8988T (cell line): ENCODE measurements at regions not wholly inside any gene's neighbourhood (a gene's known extent, or its start where the extent isn't known, plus 50 kb on each side); places are given as distances from the start of the nearest gene placed in this dataset.
"Not testable (repeated sequence)": the region's sequence is repeated elsewhere in the genome, so short reads cannot be mapped to it uniquely, and the experiment has no call there.

Experiments used
- DNase-seq: peaks from one replicate; pipeline ENCODE4 v3.0.0; 2011

DNA sequence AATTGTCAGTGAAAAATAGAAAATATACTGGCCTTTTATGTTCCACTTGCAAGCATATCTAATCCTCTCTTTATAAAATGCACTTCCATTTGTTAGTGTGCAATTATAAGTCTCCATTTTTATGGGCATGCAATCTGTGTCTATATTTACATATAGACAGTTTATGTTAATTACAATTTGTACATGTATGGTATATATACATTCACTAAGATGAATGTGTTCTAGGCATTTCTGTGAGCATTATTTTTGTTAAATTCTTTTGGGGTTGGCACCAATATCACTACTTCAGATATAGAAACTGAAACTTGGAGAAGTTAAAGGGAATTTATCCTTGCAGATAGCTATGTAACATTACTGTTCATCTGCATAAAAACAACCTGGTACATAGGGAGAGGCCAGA lies 470.8 kb upstream of the LMO3 start:
- DNase-seq = no peak

- DNase-seq = no peak
These were observed 470.2 kb upstream of the LMO3 start for GRCh38 chr12:17076028-17076744.

GRCh38 chr12:17064834-17065233 lies 458.9 kb upstream of the LMO3 start:
- no peak for DNase-seq

- DNase-seq = no peak
These were observed 456.5 kb upstream of the LMO3 start for GRCh38 chr12:17062267-17063036.

GRCh38 chr12:17060260-17060659 lies 454.3 kb upstream of the LMO3 start:
- no peak for DNase-seq

GRCh38 chr12:17056546-17056945 lies 450.6 kb upstream of the LMO3 start:
- DNase-seq = no peak

- DNase-seq = no peak
These were observed 433.0 kb upstream of the LMO3 start for GRCh38 chr12:17038923-17039322.

DNA sequence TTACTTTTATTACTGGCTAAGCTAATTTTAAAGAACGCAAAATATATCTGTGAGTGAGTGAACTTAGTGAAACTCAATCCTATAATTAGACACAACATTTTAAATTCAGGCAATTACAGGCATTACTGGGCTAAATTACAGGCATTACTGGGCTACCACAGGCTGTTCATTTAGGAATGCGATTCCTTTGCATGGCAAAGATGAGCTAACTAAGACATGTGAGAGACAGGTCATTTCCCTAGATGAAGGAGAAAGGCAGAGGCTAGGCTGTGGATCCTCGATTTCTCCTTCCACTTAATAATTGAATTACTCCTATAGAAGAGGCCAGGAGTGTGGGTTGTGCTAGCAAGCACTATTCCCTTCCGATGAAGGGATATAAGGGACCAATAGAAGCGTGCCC lies 429.4 kb upstream of the LMO3 start:
- DNase-seq = no peak

- DNase-seq = no peak
These were observed 424.4 kb upstream of the LMO3 start for GRCh38 chr12:17030338-17030737.

GRCh38 chr12:17028348-17028747 lies 422.4 kb upstream of the LMO3 start:
- no peak for DNase-seq

DNA sequence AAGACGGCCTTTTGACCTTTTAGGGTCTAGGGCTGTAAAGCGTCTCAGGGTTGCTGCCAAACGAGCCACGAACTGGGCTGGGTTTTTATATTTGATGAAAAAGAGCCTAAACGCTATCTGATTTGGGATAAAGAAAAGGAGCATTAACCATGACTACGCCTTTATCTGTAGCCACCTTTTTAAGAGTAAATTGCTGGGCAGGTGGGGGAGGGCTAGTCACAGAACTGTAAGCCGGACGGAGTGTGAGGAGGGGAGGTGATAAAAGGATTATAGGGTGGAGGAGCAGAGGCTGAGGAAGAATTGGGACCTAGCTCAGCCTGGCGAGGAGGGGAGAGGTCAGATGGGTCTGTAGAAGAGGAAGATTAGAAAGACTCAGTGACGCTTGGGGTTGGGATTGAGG lies 419.5 kb upstream of the LMO3 start:
- DNase-seq = not testable (repeated sequence)

DNA sequence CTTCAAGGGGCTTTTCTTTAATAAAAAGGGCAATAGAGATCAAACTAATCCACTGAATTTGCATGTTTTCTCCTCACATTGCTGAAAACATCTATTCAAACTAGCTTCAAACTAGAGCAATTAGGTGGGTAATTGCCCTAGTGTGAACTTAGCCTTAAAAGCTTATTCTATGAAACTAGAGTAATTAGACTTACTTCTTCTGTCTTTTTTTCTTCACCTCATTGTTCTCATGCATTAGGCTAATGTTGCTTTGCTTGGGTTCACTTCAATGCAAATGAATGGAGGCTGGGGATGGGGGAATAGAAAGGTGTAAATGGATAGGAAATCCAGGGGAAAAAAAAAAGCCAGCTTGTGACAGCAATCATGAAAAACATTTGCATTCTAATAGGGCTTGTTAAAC lies 414.8 kb upstream of the LMO3 start:
- no peak for DNase-seq

DNA sequence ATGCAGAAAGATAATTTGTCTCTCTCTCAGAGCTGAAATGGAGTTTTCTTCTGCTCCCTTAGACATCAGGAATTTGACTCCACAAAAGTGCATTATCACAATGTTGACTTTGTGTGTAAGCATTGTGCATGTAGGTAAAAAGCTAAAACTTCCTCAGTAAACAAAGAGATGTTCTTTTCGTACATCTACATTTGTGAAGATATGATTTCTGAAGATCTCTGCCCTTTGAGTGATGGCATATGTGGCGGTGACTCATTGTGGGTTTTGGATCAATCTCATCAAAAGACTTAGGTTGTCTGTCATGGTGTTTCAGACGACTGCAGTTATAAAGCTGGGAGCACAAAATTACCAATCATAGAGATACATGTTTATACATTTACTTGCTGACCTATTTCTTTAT lies 411.4 kb upstream of the LMO3 start:
- DNase-seq = no peak

DNA sequence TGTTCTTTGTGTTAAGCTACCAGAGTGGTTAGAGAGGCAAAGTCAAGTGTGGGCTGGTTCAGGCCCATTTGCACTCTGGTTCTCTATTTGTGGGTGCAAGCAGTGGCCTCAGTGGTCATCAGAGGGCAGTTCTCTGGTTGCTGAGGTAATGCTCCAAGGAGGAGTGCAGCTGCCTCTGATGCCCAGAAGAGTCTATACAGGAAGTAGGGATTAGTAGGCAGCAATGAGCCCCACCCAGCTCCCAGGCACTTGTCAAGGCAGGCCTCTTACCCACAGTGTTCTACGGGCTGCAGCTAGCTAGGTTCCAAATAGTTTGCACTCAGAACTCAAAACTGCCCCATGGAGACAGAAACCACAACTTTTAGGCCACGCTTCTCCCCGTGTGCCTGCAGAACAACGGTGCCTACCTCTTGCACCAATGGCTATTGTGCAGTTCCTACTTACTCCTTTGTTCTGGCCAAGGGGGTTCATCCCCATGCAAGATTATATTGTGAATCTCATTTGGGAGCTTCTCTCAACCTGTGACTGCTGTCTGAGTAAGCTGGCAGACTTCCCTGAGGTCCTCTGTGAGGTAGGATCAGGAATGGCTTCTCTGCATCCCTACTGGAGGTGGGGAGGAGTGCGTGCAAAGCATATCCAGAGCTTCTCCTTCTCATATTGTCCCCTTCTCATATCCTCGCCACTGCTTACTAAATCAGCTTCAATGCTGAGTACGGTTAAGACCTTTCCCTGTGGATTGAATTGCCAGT lies 410.3 kb upstream of the LMO3 start:
- DNase-seq = no peak

- DNase-seq = no peak
These were observed 409.5 kb upstream of the LMO3 start for GRCh38 chr12:17015501-17015900.

- not testable (repeated sequence) for DNase-seq
These were observed 401.6 kb upstream of the LMO3 start for GRCh38 chr12:17007442-17008040.

- DNase-seq = not testable (repeated sequence)
These were observed 392.6 kb upstream of the LMO3 start for GRCh38 chr12:16998538-16998937.

GRCh38 chr12:16984484-16984883 lies 378.5 kb upstream of the LMO3 start:
- DNase-seq = no peak

DNA sequence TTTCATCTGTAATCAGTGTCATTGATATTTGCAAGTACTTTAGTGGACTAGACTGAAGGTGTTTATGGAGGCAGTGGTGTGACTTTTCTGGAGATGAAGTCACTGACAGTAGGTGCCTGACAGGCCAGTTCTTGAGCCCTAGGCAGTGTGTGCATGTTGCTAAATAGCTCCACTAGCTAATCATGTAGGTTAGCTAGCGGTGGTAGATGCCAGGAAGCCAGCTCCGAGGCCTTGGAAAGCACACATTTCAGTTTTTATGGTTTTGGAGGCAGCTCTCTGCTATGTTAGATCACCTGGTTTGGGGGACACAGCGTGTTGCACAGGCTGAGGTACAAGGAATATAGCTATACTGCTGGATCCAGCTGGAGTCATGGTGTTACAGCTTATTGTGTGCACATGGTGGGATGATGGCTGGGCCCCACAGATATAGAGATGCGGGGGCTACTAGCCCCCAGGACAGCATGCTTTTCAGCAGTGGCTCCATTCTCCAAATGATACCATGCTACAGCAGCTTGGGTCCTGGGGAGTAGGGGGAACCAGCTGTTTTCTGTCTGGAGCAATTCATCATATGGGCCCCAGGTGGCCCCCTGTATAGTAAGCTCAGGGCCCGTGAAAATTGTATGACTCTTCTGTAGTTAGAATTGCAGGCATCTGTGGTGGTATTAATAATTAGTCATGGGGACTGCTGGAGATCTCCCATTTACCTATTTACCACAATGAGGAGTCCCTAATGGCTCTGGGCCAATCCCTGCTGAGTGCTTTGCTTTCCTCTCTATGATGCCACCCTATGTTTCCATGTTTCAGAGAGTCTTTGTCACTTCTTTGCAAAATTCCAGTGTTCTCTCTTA lies 367.2 kb upstream of the LMO3 start:
- no peak for DNase-seq

DNA sequence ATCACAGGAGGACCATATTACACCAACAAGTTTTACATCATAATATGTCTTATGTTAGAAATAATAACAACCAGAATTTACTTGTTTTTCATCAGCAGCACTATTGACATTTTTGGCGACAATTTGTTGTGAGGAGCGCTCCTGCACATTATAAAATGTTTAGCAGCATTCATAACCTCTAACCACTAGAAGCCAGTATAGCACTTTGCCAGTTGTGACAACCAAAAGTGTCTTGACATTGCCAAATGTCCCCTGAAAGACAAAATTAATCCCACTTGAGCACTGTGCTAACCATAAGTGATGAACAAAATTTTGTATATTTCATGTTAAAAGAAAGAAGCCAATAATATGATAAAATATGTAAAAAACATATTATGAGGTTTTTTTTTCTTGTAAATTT lies 356.9 kb upstream of the LMO3 start:
- no peak for DNase-seq

DNA sequence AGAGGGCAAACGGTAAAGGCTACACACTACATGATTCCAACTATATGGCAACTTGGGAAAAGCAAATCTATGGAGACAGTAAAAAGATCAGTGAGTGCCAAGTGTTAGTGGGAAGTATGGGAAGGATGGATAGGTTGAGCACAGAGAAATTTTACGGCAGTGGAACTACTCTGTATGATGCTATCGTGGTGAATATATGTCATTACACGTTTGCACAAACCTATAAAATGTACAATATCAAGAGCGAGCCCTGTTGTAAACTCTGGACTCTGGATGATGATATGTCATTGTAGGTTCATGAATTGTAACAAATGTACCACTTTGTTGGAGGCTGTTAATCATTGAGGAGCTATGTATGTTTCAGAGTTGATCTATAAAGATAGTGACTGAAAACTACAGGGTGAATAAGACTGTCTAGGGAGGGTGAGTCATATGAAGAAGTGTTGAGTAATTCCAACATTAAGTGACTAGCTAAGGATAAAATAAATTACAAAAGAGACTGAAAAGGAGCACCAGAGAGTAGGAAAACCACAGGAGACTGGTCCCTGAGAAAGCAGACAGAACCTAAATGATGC lies 349.2 kb upstream of the LMO3 start:
- no peak for DNase-seq
